CD14-positive monocyte (primary cell): ENCODE measurements at regions not wholly inside any gene's neighbourhood (a gene's known extent, or its start where the extent isn't known, plus 50 kb on each side); places are given as distances from the start of the nearest gene placed in this dataset.

ENCODE experiments used
- DNase-seq, 3 donors: peaks; one replicate each; pipeline ENCODE4 v3.0.0-alpha.2; 2011 to 2022
- H2AFZ ChIP-seq: 2 replicates; pipeline ENCODE4 v1.6.0; 2012; ENCODE audit warnings: mild to moderate bottlenecking, low read depth, low read length, inconsistent platforms; ENCODE audit not compliant: insufficient read depth, poor library complexity, severe bottlenecking
- H3K27ac ChIP-seq, 2 donors: 1 replicate in 1 of 2; 2 replicates in 1 of 2; pipeline ENCODE4 v1.5.1; 2012 to 2013; ENCODE audit warnings: low read length in 2 of 2, control low read depth in 1 of 2, inconsistent platforms in 1 of 2, low read depth in 1 of 2, mild to moderate bottlenecking in 1 of 2
- H3K27me3 ChIP-seq, 2 donors: one replicate each; pipeline versions ENCODE4 v1.6.0 to v1.6.1; 2011 to 2013; ENCODE audit warnings: low read length in 2 of 2; ENCODE audit not compliant: control insufficient read depth in 2 of 2, insufficient read depth in 2 of 2
- H3K36me3 ChIP-seq, 2 donors: replicated peaks in 1 of 2; 1 replicate in 1 of 2; 2 replicates in 1 of 2; pipeline versions ENCODE4 v1.5.1 to v1.6.1; 2012 to 2013; ENCODE audit warnings: low read length in 2 of 2, control low read depth in 1 of 2, inconsistent platforms in 1 of 2, mild to moderate bottlenecking in 1 of 2; ENCODE audit not compliant: insufficient read depth in 2 of 2, control insufficient read depth in 1 of 2
- H3K4me1 ChIP-seq, 2 donors: 1 replicate in 1 of 2; 2 replicates in 1 of 2; pipeline versions ENCODE4 v1.5.1 to v1.6.1; 2012 to 2013; ENCODE audit warnings: low read length in 2 of 2, control low read depth in 1 of 2, inconsistent platforms in 1 of 2, mild to moderate bottlenecking in 1 of 2, moderate library complexity in 1 of 2; ENCODE audit not compliant: insufficient read depth in 2 of 2, control insufficient read depth in 1 of 2
- H3K4me2 ChIP-seq: replicated peaks from 2 replicates; pipeline ENCODE3; 2012; ENCODE audit warnings: low read length, moderate library complexity, mild to moderate bottlenecking; ENCODE audit not compliant: poor library complexity, severe bottlenecking; ENCODE audit errors: extremely low read depth
- H3K4me3 ChIP-seq, 3 experiments: fragments of 200-600 bp in 1 of 3; sonication (generic) in 1 of 3; replicated peaks in 1 of 3; 1 replicate in 2 of 3; 2 replicates in 1 of 3; pipeline ENCODE4 v1.5.1; 2011 to 2013; ENCODE audit warnings: low read length in 3 of 3, mild to moderate bottlenecking in 3 of 3, control low read depth in 2 of 3, low read depth in 2 of 3, inconsistent platforms in 1 of 3, moderate library complexity in 1 of 3
- H3K79me2 ChIP-seq: 2 replicates; pipeline ENCODE4 v1.6.0; 2012; ENCODE audit warnings: mild to moderate bottlenecking, control low read depth, inconsistent platforms, low read length, moderate library complexity; ENCODE audit not compliant: insufficient read depth
- H3K9ac ChIP-seq: 2 replicates; pipeline ENCODE4 v1.6.0; 2017; ENCODE audit warnings: low read length, mild to moderate bottlenecking; ENCODE audit not compliant: insufficient read depth, poor library complexity, severe bottlenecking
- H3K9me3 ChIP-seq, 2 donors: replicated peaks in 1 of 2; 1 replicate in 1 of 2; 2 replicates in 1 of 2; pipeline versions ENCODE4 v1.5.1 to v1.6.1; 2012 to 2013; ENCODE audit warnings: low read length in 2 of 2, control low read depth in 1 of 2; ENCODE audit not compliant: control insufficient read depth in 1 of 2, insufficient read depth in 1 of 2
- H4K20me1 ChIP-seq: 2 replicates; pipeline ENCODE4 v1.6.0; 2012; ENCODE audit warnings: mild to moderate bottlenecking, low read length, control low read depth, moderate library complexity; ENCODE audit not compliant: insufficient read depth
- H3K27ac Mint-ChIP-seq, 7 donors: one replicate each; pipeline ENCODE4 v1.8.0; 2020; ENCODE audit warnings: mild to moderate bottlenecking in 7 of 7, mixed read lengths in 7 of 7, moderate library complexity in 6 of 7, inconsistent platforms in 2 of 7
- H3K27me3 Mint-ChIP-seq, 3 donors: one replicate each; pipeline ENCODE4 v1.8.0; 2021 to 2022; ENCODE audit warnings: low read depth in 3 of 3, mild to moderate bottlenecking in 3 of 3, mixed read lengths in 3 of 3, moderate library complexity in 3 of 3, inconsistent platforms in 1 of 3
- H3K36me3 Mint-ChIP-seq, 2 donors: one replicate each; pipeline ENCODE4 v1.8.0; 2020; ENCODE audit warnings: mixed read lengths in 2 of 2, inconsistent platforms in 1 of 2, mild to moderate bottlenecking in 1 of 2
- H3K4me1 Mint-ChIP-seq: one replicate; pipeline ENCODE4 v1.8.0; 2020; ENCODE audit warnings: mild to moderate bottlenecking, mixed read lengths
- H3K4me3 Mint-ChIP-seq, 2 donors: one replicate each; pipeline ENCODE4 v1.8.0; 2020; ENCODE audit warnings: mild to moderate bottlenecking in 2 of 2, mixed read lengths in 2 of 2, moderate library complexity in 1 of 2
- H3K9me3 Mint-ChIP-seq, 7 donors: one replicate each; pipeline ENCODE4 v1.8.0; 2020 to 2022; ENCODE audit warnings: mixed read lengths in 7 of 7, mild to moderate bottlenecking in 6 of 7, moderate library complexity in 6 of 7, inconsistent platforms in 2 of 7
- WGBS: methylation state at CpG from one replicate; pipeline ENCODE4 v1.1.5; 2013; ENCODE audit warnings: missing lambda C conversion rate; ENCODE audit not compliant: insufficient coverage; 5-methylcytosine and 5-hydroxymethylcytosine counted together
- intact Hi-C, 2 donors: fragments of 100-400 bp; cut with micrococcal nuclease; formaldehyde crosslinking; loops; one replicate each; pipeline versions ENCODE4 v1.15.0 to v1.15.1; 2023
- TF ChIP-seq, protein P1 (sequence below): fragments of 200-600 bp; IDR thresholded peaks from one replicate; pipeline ENCODE4 v1.8.0; 2022; ENCODE audit warnings: antibody characterized with exemption, mild to moderate bottlenecking

GRCh38 chr2:4972472-4972871 is 719.7 kb upstream of the SOX11 start:
- intact Hi-C loops: no loop called here
- H3K4me2 ChIP-seq: no peak overlapping the region

GRCh38 chr2:4973354-4973753 is 718.8 kb upstream of the SOX11 start:
- H3K9me3 ChIP-seq: peaks cover 4 to 12% of the 10 kb centered on the region in 2 donors
- intact Hi-C loops: no loop called here
- H2AFZ ChIP-seq: no peak overlapping the region
- Mint-ChIP-seq H3K27ac (no peak overlapping the region), H3K36me3 (no peaks in the 10 kb centered on the region), H3K4me3 (no peak overlapping the region), H3K4me1 (no peaks in the 10 kb centered on the region), H3K9me3 (peaks cover 0 to 16% (median 4%) of the 10 kb centered on the region in 7 donors), H3K27me3 (no peaks in the 10 kb centered on the region)
- H3K36me3 ChIP-seq: no peaks in the 10 kb centered on the region
- H3K79me2 ChIP-seq: no peaks in the 10 kb centered on the region
- H3K27ac ChIP-seq: no peak overlapping the region
- no peak overlapping the region for H3K9ac ChIP-seq
- DNase-seq: no peak
- no peaks in the 10 kb centered on the region for H3K4me1 ChIP-seq
- no peak overlapping the region for H3K4me2 ChIP-seq
- H3K4me3 ChIP-seq: no peak overlapping the region
- no peaks in the 10 kb centered on the region for H4K20me1 ChIP-seq
- TF ChIP-seq, protein P1, sequence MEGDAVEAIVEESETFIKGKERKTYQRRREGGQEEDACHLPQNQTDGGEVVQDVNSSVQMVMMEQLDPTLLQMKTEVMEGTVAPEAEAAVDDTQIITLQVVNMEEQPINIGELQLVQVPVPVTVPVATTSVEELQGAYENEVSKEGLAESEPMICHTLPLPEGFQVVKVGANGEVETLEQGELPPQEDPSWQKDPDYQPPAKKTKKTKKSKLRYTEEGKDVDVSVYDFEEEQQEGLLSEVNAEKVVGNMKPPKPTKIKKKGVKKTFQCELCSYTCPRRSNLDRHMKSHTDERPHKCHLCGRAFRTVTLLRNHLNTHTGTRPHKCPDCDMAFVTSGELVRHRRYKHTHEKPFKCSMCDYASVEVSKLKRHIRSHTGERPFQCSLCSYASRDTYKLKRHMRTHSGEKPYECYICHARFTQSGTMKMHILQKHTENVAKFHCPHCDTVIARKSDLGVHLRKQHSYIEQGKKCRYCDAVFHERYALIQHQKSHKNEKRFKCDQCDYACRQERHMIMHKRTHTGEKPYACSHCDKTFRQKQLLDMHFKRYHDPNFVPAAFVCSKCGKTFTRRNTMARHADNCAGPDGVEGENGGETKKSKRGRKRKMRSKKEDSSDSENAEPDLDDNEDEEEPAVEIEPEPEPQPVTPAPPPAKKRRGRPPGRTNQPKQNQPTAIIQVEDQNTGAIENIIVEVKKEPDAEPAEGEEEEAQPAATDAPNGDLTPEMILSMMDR: no peak
- no peaks in the 10 kb centered on the region for H3K27me3 ChIP-seq

More at GRCh38 chr2:4972472-4972871, 719.7 kb upstream of the SOX11 start:
- no peak overlapping the region for H3K9ac ChIP-seq
- H3K9me3 Mint-ChIP-seq: peaks cover 0 to 9% (median 3%) of the 10 kb centered on the region in 7 donors
- 80% methylated on average over 2 of the region's 5 CpGs for WGBS
- no peaks in the 10 kb centered on the region for H3K4me1 ChIP-seq
- H3K27ac ChIP-seq: no peak overlapping the region
- TF ChIP-seq, protein P1: no peak
- DNase-seq: no peak
- peaks cover 0 to 2% (median 0%) of the 10 kb centered on the region in 3 donors for H3K27me3 Mint-ChIP-seq
- no peaks in the 10 kb centered on the region for H3K79me2 ChIP-seq
- no peaks in the 10 kb centered on the region for H3K36me3 ChIP-seq
- H3K27me3 ChIP-seq: no peaks in the 10 kb centered on the region
- no peak overlapping the region for H3K4me3 Mint-ChIP-seq
- H3K27ac Mint-ChIP-seq: no peak overlapping the region
- no peak overlapping the region for H3K4me3 ChIP-seq
- H4K20me1 ChIP-seq: no peaks in the 10 kb centered on the region
- peaks cover 4 to 12% of the 10 kb centered on the region in 2 donors for H3K9me3 ChIP-seq
- H2AFZ ChIP-seq: no peak overlapping the region
- no peaks in the 10 kb centered on the region for H3K36me3 Mint-ChIP-seq
- H3K4me1 Mint-ChIP-seq: no peaks in the 10 kb centered on the region
